IMR-90 (cell line): ENCODE measurements at regions not wholly inside any gene's neighbourhood (a gene's known extent, or its start where the extent isn't known, plus 50 kb on each side); places are given as distances from the start of the nearest gene placed in this dataset.

Experiments used
- ATAC-seq: fragments of 200-7000 bp; cut with Tn5 transposase; 2 replicates; pipeline ENCODE4 v1.9.1; 2020; ENCODE audit warnings: low read depth, mild to moderate bottlenecking, moderate library complexity
- BruUV-seq: library from RNA; stranded (reverse); fragments of 400-500 nt; replicated peaks from 2 replicates; lab custom pipeline; 2021; lab: Mats Ljungman, UMichigan
- CTCF ChIA-PET: fragments of 300-600 bp; formaldehyde crosslinking; extraction: SDS; loops from one replicate; lab custom pipeline; 2021; ENCODE audit warnings: antibody characterized with exemption; lab: Yijun Ruan, JAX
- POLR2A ChIA-PET: fragments of 300-600 bp; sonication (Branson Sonifier 250); formaldehyde crosslinking; loops from one replicate; lab custom pipeline; 2022; ENCODE audit warnings: antibody characterized with exemption; ENCODE audit not compliant: unreplicated experiment; lab: Charles Lee
- DNase-seq: peaks from one replicate; pipeline ENCODE4 v3.0.0; 2013
- H2AFZ ChIP-seq: replicated peaks from 2 replicates; pipeline ENCODE3; 2013; ENCODE audit warnings: low read length, mild to moderate bottlenecking; ENCODE audit not compliant: poor library complexity
- H2AK5ac ChIP-seq: 2 replicates; pipeline ENCODE4 v1.6.1; 2013; ENCODE audit warnings: low read depth, low read length, inconsistent platforms
- H2AK9ac ChIP-seq: replicated peaks from 2 replicates; pipeline ENCODE3; 2013; ENCODE audit warnings: mild to moderate bottlenecking, low read depth, low read length, moderate library complexity; ENCODE audit not compliant: poor library complexity
- H2BK120ac ChIP-seq: 2 replicates; pipeline ENCODE4 v1.6.1; 2013; ENCODE audit warnings: low read depth, low read length, inconsistent platforms
- H2BK15ac ChIP-seq: 3 replicates; pipeline ENCODE4 v1.6.1; 2013; ENCODE audit warnings: low read depth, low read length, inconsistent platforms
- H2BK20ac ChIP-seq: 2 replicates; pipeline ENCODE4 v1.6.1; 2013; ENCODE audit warnings: low read depth, mild to moderate bottlenecking, inconsistent platforms, low read length, moderate library complexity
- H2BK5ac ChIP-seq: 2 replicates; pipeline ENCODE4 v1.6.1; 2013; ENCODE audit warnings: mild to moderate bottlenecking, low read depth, low read length, inconsistent platforms; ENCODE audit not compliant: poor library complexity, severe bottlenecking
- H3K14ac ChIP-seq: replicated peaks from 2 replicates; pipeline ENCODE4 v1.6.1; 2013; ENCODE audit warnings: low read depth, low read length, inconsistent platforms
- H3K18ac ChIP-seq: 2 replicates; pipeline ENCODE4 v1.6.1; 2013; ENCODE audit warnings: low read depth, low read length, control low read depth
- H3K23ac ChIP-seq: 2 replicates; pipeline ENCODE4 v1.6.1; 2013; ENCODE audit warnings: low read depth, low read length, inconsistent platforms
- H3K27ac ChIP-seq: 2 replicates; pipeline ENCODE4 v1.5.1; 2013; ENCODE audit warnings: mild to moderate bottlenecking, control low read depth, low read length; ENCODE audit not compliant: insufficient read depth
- H3K27me3 ChIP-seq: 2 replicates; pipeline ENCODE4 v1.6.1; 2013; ENCODE audit warnings: low read length; ENCODE audit not compliant: control insufficient read depth, insufficient read depth
- H3K36me3 ChIP-seq: 2 replicates; pipeline ENCODE4 v1.6.1; 2013; ENCODE audit warnings: low read length, mixed read lengths; ENCODE audit not compliant: control insufficient read depth, insufficient read depth
- H3K4ac ChIP-seq: 2 replicates; pipeline ENCODE4 v1.6.1; 2013; ENCODE audit warnings: low read depth, low read length, inconsistent platforms
- H3K4me1 ChIP-seq: 2 replicates; pipeline ENCODE4 v1.6.1; 2013; ENCODE audit warnings: low read length, mixed read lengths; ENCODE audit not compliant: control insufficient read depth, insufficient read depth
- H3K4me2 ChIP-seq: 2 replicates; pipeline ENCODE4 v1.6.1; 2013; ENCODE audit warnings: low read depth, mild to moderate bottlenecking, control low read depth, low read length, moderate library complexity
- H3K4me3 ChIP-seq: 2 replicates; pipeline ENCODE4 v1.5.1; 2013; ENCODE audit warnings: low read depth, mild to moderate bottlenecking, control low read depth, low read length, moderate library complexity; ENCODE audit not compliant: insufficient read depth
- H3K56ac ChIP-seq: 2 replicates; pipeline ENCODE4 v1.6.1; 2013; ENCODE audit warnings: low read length, inconsistent platforms; ENCODE audit not compliant: insufficient read depth; ENCODE audit errors: extremely low read depth
- H3K79me1 ChIP-seq, 2 experiments: 2 replicates each; pipeline ENCODE4 v1.6.1; 2013; ENCODE audit warnings: low read length in 2 of 2, inconsistent platforms in 1 of 2, low read depth in 1 of 2
- H3K9ac ChIP-seq: 2 replicates; pipeline ENCODE4 v1.6.1; 2013; ENCODE audit warnings: low read depth, low read length, control low read depth
- H3K9me1 ChIP-seq: 2 replicates; pipeline ENCODE4 v1.6.1; 2013; ENCODE audit warnings: low read length, inconsistent platforms; ENCODE audit not compliant: insufficient read depth
- H3K9me3 ChIP-seq: 2 replicates; pipeline ENCODE4 v1.6.1; 2013; ENCODE audit warnings: low read length; ENCODE audit not compliant: control insufficient read depth, insufficient read depth
- H4K20me1 ChIP-seq: 2 replicates; pipeline ENCODE4 v1.6.1; 2013; ENCODE audit warnings: low read length, inconsistent platforms; ENCODE audit not compliant: insufficient read depth
- H4K5ac ChIP-seq: 2 replicates; pipeline ENCODE4 v1.6.1; 2013; ENCODE audit warnings: mild to moderate bottlenecking, low read depth, low read length, control low read depth
- H4K8ac ChIP-seq, 2 experiments: 2 replicates each; pipeline ENCODE4 v1.6.1; 2013; ENCODE audit warnings: low read depth in 2 of 2, low read length in 2 of 2, control low read depth in 1 of 2, inconsistent platforms in 1 of 2
- H4K91ac ChIP-seq: 2 replicates; pipeline ENCODE4 v1.6.1; 2013; ENCODE audit warnings: low read depth, low read length, inconsistent platforms; ENCODE audit not compliant: insufficient read depth
- BHLHE40 ChIP-seq: fragments of 150-350 bp; IDR thresholded peaks from 2 replicates; pipeline ENCODE4 v1.6.1; 2016; ENCODE audit warnings: mild to moderate bottlenecking, low read depth, low read length
- CEBPB ChIP-seq: IDR thresholded peaks from 2 replicates; pipeline ENCODE4 v1.6.1; 2012; ENCODE audit warnings: low read depth, low read length, improper control_type of control experiment
- CHD1 ChIP-seq: IDR thresholded peaks from 2 replicates; pipeline ENCODE4 v1.6.1; 2012; ENCODE audit warnings: low read depth, low read length, improper control_type of control experiment
- FOS ChIP-seq: fragments of 150-350 bp; IDR thresholded peaks from 2 replicates; pipeline ENCODE4 v1.6.1; 2016; ENCODE audit warnings: low read depth, low read length
- MAFK ChIP-seq: IDR thresholded peaks from 2 replicates; pipeline ENCODE4 v1.6.1; 2012; ENCODE audit warnings: low read depth, low read length, improper control_type of control experiment
- MAZ ChIP-seq: IDR thresholded peaks from 2 replicates; pipeline ENCODE4 v1.6.1; 2012; ENCODE audit warnings: low read depth, mild to moderate bottlenecking, low read length, improper control_type of control experiment, moderate library complexity, borderline replicate concordance
- MXI1 ChIP-seq: IDR thresholded peaks from 2 replicates; pipeline ENCODE4 v1.6.1; 2012; ENCODE audit warnings: low read depth, mild to moderate bottlenecking, low read length, moderate library complexity, borderline replicate concordance
- NFE2L2 ChIP-seq: fragments of 150-350 bp; IDR thresholded peaks from 2 replicates; pipeline ENCODE4 v1.6.1; 2016; ENCODE audit warnings: low read depth, mild to moderate bottlenecking, low read length
- POLR2A ChIP-seq: IDR thresholded peaks from 2 replicates; pipeline ENCODE4 v1.6.1; 2012; ENCODE audit warnings: mild to moderate bottlenecking, low read depth, low read length
- RAD21 ChIP-seq: IDR thresholded peaks from 2 replicates; pipeline ENCODE4 v1.6.1; 2012; ENCODE audit warnings: low read length, improper control_type of control experiment
- RCOR1 ChIP-seq: IDR thresholded peaks from 2 replicates; pipeline ENCODE4 v1.6.1; 2012; ENCODE audit warnings: mild to moderate bottlenecking, low read length, improper control_type of control experiment; ENCODE audit not compliant: insufficient replicate concordance
- RFX5 ChIP-seq: IDR thresholded peaks from 2 replicates; pipeline ENCODE4 v1.8.0; 2012; ENCODE audit warnings: low read depth, mild to moderate bottlenecking, low read length, moderate library complexity
- SMC3 ChIP-seq: fragments of 150-350 bp; IDR thresholded peaks from 2 replicates; pipeline ENCODE4 v1.6.1; 2016; ENCODE audit warnings: low read depth, mild to moderate bottlenecking, antibody characterized with exemption, low read length, moderate library complexity
- WGBS, 2 experiments: methylation state at CpG; one replicate each; pipeline versions ENCODE4 v1.1.5 to v1.1.7; 2013; ENCODE audit warnings: missing lambda C conversion rate in 2 of 2; ENCODE audit not compliant: insufficient read length in 1 of 2; ENCODE audit errors: extremely low coverage in 2 of 2; 5-methylcytosine and 5-hydroxymethylcytosine counted together
- dilution Hi-C: fragments of 300-500 bp; cut with HindIII; formaldehyde crosslinking; loops from one replicate; pipeline ENCODE4 v1.14.3; 2018; ENCODE audit warnings: low sequenced_read_pairs; ENCODE audit not compliant: unreplicated experiment
- in situ Hi-C: fragments of 300-500 bp; cut with MboI; formaldehyde crosslinking; loops from 3 replicates; pipeline ENCODE4 v1.14.3; 2019; ENCODE audit warnings: low sequenced_read_pairs, inconsistent platforms, mixed read lengths
- intact Hi-C: fragments of 100-400 bp; cut with micrococcal nuclease; formaldehyde crosslinking; loops from 2 replicates; pipeline ENCODE4 v1.10.0; 2022
- TF ChIP-seq, protein P1 (sequence below): conservative IDR thresholded peaks from 2 replicates; pipeline ENCODE4 v1.5.1; 2012; ENCODE audit warnings: mild to moderate bottlenecking, low read depth, low read length, improper control_type of control experiment
- TF ChIP-seq, protein P2 (sequence below): fragments of 150-350 bp; IDR thresholded peaks from 2 replicates; pipeline ENCODE4 v1.6.1; 2017; ENCODE audit warnings: mild to moderate bottlenecking, antibody characterized with exemption, low read length, low read depth
- TF ChIP-seq, protein P3 (sequence below): fragments of 150-350 bp; IDR thresholded peaks from 2 replicates; pipeline ENCODE4 v1.6.1; 2016; ENCODE audit warnings: low read depth, mild to moderate bottlenecking, low read length, moderate library complexity, borderline replicate concordance

DNA sequence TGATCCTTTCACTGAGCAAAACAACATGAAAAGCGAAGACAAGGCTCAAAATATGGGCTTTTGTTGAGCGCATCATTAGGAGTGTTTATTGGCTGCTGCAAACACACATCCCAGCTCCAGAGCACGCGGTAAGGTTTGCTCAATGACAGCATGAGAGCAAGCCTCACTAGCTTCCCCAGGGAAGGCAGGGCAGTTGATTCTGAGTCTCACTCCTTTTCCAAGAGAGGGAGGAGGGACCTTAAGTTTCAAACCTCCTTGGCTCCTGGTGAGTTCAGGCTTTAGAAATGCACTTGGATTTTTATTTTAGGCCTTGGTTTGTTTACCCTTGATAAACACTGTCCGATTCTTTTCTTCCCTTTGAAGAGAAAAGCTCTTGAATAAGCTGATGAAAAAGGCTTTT lies 69.1 kb upstream of the CACNA2D3 start:
- H3K36me3 ChIP-seq = no peaks in the 10 kb centered on the region
- H3K27me3 ChIP-seq = no peaks in the 10 kb centered on the region
- ChIA-PET POLR2A (no interaction called here), CTCF (interaction anchor here (0.6 kb wide), 1 partner anchor 1296 kb away, joined by 3 read pairs; no protein-coding TSS in a partner anchor)
- H2BK120ac ChIP-seq = no peak overlapping the region
- no peak for DNase-seq
- no peaks in the 10 kb centered on the region for H4K20me1 ChIP-seq
- H3K18ac ChIP-seq = no peak overlapping the region
- WGBS, 2 experiments = 37% methylated on average over 2 of the region's 5 CpGs; no CpG with 5 or more reads in 1 of the 2 experiments
- no peak for ATAC-seq
- H2AFZ ChIP-seq = no peak overlapping the region
- H4K91ac ChIP-seq = no peak overlapping the region
- H3K4ac ChIP-seq = no peak overlapping the region
- H2BK5ac ChIP-seq = no peak overlapping the region
- no peak overlapping the region for H2AK9ac ChIP-seq
- H2BK15ac ChIP-seq = no peak overlapping the region
- H3K9me1 ChIP-seq = no peaks in the 10 kb centered on the region
- no peak overlapping the region for H3K23ac ChIP-seq
- BruUV-seq = no TSS peak
- intact Hi-C loops (no loop called here), in situ Hi-C loops (no loop called here), dilution Hi-C loops (no loop called here)
- H3K27ac ChIP-seq = no peak overlapping the region
- no peaks in the 10 kb centered on the region for H3K79me1 ChIP-seq
- H3K14ac ChIP-seq = no peak overlapping the region
- H4K5ac ChIP-seq = no peak overlapping the region
- H3K4me2 ChIP-seq = no peak overlapping the region
- no peak overlapping the region for H2AK5ac ChIP-seq
- peaks cover under 1% of the 10 kb centered on the region; the same call in 1 of the 2 replicates for H3K9me3 ChIP-seq
- H3K9ac ChIP-seq = no peak overlapping the region
- H3K56ac ChIP-seq = no peak overlapping the region
- H2BK20ac ChIP-seq = no peak overlapping the region
- no peak overlapping the region for H4K8ac ChIP-seq
- no peak for TF ChIP-seq RCOR1
- TF ChIP-seq BHLHE40 = no peak
- no peak for TF ChIP-seq CHD1
- TF ChIP-seq, protein P1, sequence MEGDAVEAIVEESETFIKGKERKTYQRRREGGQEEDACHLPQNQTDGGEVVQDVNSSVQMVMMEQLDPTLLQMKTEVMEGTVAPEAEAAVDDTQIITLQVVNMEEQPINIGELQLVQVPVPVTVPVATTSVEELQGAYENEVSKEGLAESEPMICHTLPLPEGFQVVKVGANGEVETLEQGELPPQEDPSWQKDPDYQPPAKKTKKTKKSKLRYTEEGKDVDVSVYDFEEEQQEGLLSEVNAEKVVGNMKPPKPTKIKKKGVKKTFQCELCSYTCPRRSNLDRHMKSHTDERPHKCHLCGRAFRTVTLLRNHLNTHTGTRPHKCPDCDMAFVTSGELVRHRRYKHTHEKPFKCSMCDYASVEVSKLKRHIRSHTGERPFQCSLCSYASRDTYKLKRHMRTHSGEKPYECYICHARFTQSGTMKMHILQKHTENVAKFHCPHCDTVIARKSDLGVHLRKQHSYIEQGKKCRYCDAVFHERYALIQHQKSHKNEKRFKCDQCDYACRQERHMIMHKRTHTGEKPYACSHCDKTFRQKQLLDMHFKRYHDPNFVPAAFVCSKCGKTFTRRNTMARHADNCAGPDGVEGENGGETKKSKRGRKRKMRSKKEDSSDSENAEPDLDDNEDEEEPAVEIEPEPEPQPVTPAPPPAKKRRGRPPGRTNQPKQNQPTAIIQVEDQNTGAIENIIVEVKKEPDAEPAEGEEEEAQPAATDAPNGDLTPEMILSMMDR = no peak
- TF ChIP-seq CEBPB = no peak
- no peak for TF ChIP-seq MAFK
- TF ChIP-seq POLR2A = no peak
- no peak for TF ChIP-seq RAD21
- TF ChIP-seq MXI1 = no peak
- TF ChIP-seq, protein P2, sequence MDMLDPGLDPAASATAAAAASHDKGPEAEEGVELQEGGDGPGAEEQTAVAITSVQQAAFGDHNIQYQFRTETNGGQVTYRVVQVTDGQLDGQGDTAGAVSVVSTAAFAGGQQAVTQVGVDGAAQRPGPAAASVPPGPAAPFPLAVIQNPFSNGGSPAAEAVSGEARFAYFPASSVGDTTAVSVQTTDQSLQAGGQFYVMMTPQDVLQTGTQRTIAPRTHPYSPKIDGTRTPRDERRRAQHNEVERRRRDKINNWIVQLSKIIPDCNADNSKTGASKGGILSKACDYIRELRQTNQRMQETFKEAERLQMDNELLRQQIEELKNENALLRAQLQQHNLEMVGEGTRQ = no peak
- TF ChIP-seq MAZ = no peak
- TF ChIP-seq FOS = no peak
- TF ChIP-seq RFX5 = no peak
- no peak for TF ChIP-seq NFE2L2
- TF ChIP-seq, protein P3, sequence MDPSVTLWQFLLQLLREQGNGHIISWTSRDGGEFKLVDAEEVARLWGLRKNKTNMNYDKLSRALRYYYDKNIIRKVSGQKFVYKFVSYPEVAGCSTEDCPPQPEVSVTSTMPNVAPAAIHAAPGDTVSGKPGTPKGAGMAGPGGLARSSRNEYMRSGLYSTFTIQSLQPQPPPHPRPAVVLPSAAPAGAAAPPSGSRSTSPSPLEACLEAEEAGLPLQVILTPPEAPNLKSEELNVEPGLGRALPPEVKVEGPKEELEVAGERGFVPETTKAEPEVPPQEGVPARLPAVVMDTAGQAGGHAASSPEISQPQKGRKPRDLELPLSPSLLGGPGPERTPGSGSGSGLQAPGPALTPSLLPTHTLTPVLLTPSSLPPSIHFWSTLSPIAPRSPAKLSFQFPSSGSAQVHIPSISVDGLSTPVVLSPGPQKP = no peak
- no peak for TF ChIP-seq SMC3
- no peaks in the 10 kb centered on the region for H3K4me1 ChIP-seq
- H3K4me3 ChIP-seq = no peak overlapping the region
